IMR-90 (cell line): ENCODE measurements at regions not wholly inside any gene's neighbourhood (a gene's known extent, or its start where the extent isn't known, plus 50 kb on each side); places are given as distances from the start of the nearest gene placed in this dataset.

Source experiments
- BHLHE40 ChIP-seq: fragments of 150-350 bp; IDR thresholded peaks from 2 replicates; pipeline ENCODE4 v1.6.1; 2016; ENCODE audit warnings: mild to moderate bottlenecking, low read depth, low read length
- TF ChIP-seq, protein P1 (sequence below): conservative IDR thresholded peaks from 2 replicates; pipeline ENCODE4 v1.5.1; 2012; ENCODE audit warnings: mild to moderate bottlenecking, low read depth, low read length, improper control_type of control experiment

DNA sequence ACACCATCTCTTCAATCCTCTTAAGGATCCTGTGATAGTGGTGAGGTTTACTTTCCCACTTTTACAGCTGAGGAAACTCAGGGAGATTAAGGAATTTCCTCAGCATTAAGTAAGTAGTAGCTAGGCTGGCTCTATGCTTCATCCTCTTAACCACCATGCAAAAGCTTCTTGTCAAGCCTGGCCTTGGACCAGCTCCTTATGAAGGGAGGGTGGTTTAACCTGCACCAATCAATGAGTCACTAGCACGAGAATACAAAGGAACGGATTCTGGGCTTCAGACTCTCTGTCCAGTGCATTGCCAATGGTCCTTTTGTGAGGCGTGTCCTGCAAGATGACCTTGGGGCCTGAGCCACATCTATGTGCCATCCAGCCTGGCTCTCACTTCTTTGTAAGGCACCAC lies 202.0 kb upstream of the CFAP20DC start:
- TF ChIP-seq, protein P1, sequence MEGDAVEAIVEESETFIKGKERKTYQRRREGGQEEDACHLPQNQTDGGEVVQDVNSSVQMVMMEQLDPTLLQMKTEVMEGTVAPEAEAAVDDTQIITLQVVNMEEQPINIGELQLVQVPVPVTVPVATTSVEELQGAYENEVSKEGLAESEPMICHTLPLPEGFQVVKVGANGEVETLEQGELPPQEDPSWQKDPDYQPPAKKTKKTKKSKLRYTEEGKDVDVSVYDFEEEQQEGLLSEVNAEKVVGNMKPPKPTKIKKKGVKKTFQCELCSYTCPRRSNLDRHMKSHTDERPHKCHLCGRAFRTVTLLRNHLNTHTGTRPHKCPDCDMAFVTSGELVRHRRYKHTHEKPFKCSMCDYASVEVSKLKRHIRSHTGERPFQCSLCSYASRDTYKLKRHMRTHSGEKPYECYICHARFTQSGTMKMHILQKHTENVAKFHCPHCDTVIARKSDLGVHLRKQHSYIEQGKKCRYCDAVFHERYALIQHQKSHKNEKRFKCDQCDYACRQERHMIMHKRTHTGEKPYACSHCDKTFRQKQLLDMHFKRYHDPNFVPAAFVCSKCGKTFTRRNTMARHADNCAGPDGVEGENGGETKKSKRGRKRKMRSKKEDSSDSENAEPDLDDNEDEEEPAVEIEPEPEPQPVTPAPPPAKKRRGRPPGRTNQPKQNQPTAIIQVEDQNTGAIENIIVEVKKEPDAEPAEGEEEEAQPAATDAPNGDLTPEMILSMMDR: no peak
- TF ChIP-seq BHLHE40: no peak
